ENCODE measurements at regions not wholly inside any gene's neighbourhood (a gene's known extent, or its start where the extent isn't known, plus 50 kb on each side); places are given as distances from the start of the nearest gene placed in this dataset.

DNA sequence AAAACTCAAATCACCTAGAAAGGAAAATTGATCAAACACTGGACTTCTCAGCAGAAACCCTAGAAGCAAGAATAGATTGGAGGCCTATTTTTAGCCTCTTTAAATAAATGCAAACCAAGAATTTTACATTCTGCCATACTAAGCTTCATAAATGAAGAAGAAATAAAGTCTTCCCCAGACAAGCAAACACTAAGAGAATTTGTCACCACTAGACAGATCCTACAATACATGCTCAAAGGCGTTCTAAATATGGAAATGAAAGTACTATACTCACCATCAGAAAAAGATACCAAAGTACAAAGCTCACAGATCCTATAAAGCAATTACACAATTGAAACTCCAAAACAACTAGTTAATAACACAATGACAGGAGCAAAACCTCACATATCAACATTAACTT lies 578.1 kb downstream of the UQCRFS1 start:
- TF ChIP-seq POLR2AphosphoS5 (IDR thresholded peaks at IDR 0.05; ENCODE audit: insufficient read depth, low read depth, low read length) (no peak), EZH2 (IDR thresholded peaks at IDR 0.05; ENCODE audit: borderline replicate concordance, low read depth, low read length, severe bottlenecking) (no peak), POLR2A (IDR thresholded peaks at IDR 0.05; ENCODE audit: low read depth, low read length) (no peak), JUN (IDR thresholded peaks at IDR 0.05; ENCODE audit: borderline replicate concordance, insufficient read depth, insufficient read length, low read depth) (no peak), GATA2 (IDR thresholded peaks at IDR 0.05; ENCODE audit: insufficient read depth, insufficient read length, low read depth, low read length) (no peak), FOS (IDR thresholded peaks at IDR 0.05; ENCODE audit: borderline replicate concordance, insufficient read depth, low read length) (no peak), MYC (IDR thresholded peaks at IDR 0.05; ENCODE audit: low read depth, low read length) (no peak)
- TF ChIP-seq, protein P1, sequence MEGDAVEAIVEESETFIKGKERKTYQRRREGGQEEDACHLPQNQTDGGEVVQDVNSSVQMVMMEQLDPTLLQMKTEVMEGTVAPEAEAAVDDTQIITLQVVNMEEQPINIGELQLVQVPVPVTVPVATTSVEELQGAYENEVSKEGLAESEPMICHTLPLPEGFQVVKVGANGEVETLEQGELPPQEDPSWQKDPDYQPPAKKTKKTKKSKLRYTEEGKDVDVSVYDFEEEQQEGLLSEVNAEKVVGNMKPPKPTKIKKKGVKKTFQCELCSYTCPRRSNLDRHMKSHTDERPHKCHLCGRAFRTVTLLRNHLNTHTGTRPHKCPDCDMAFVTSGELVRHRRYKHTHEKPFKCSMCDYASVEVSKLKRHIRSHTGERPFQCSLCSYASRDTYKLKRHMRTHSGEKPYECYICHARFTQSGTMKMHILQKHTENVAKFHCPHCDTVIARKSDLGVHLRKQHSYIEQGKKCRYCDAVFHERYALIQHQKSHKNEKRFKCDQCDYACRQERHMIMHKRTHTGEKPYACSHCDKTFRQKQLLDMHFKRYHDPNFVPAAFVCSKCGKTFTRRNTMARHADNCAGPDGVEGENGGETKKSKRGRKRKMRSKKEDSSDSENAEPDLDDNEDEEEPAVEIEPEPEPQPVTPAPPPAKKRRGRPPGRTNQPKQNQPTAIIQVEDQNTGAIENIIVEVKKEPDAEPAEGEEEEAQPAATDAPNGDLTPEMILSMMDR (IDR thresholded peaks at IDR 0.05; ENCODE audit: extremely low read depth in 1 of 2, insufficient read depth in 1 of 2, low read depth in 1 of 2, low read length in 2 of 2), result no peak
- TF ChIP-seq, protein P2, sequence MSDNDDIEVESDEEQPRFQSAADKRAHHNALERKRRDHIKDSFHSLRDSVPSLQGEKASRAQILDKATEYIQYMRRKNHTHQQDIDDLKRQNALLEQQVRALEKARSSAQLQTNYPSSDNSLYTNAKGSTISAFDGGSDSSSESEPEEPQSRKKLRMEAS (IDR thresholded peaks at IDR 0.05; ENCODE audit: insufficient read depth, insufficient read length), result no peak

Measured in endothelial cell of umbilical vein (primary cell).